H1 (cell line): ENCODE measurements at regions not wholly inside any gene's neighbourhood (a gene's known extent, or its start where the extent isn't known, plus 50 kb on each side); places are given as distances from the start of the nearest gene placed in this dataset.

ENCODE experiments used
- CTCF ChIA-PET: fragments of 300-600 bp; sonication (Branson Sonifier 250); formaldehyde crosslinking; loops from one replicate; lab custom pipeline; 2021; ENCODE audit not compliant: partially characterized antibody; lab: Charles Lee
- POLR2A ChIA-PET: fragments of 300-600 bp; sonication (Branson Sonifier 250); formaldehyde crosslinking; loops from one replicate; lab custom pipeline; 2021; ENCODE audit warnings: inconsistent platforms; ENCODE audit not compliant: partially characterized antibody; lab: Charles Lee
- DNase-seq, 2 experiments: peaks; one replicate each; pipeline versions ENCODE4 v3.0.0 to v3.0.0-alpha.2; 2010 to 2022; ENCODE audit warnings: low spot score in 2 of 2, low read depth in 1 of 2, mixed read lengths in 1 of 2
- FAIRE-seq: peaks from 2 replicates; lab custom pipeline; 2011; peaks lifted over from hg19 to GRCh38; lab: Jason Lieb, UNC
- H2AFZ ChIP-seq: 2 replicates; pipeline ENCODE4 v1.8.1; 2012; ENCODE audit warnings: low read length, inconsistent platforms
- H2AK5ac ChIP-seq: 2 replicates; pipeline ENCODE4 v1.6.1; 2013; ENCODE audit warnings: low read depth, low read length
- H2BK120ac ChIP-seq: replicated peaks from 2 replicates; pipeline ENCODE3; 2013; ENCODE audit warnings: low read depth, low read length, inconsistent platforms
- H2BK12ac ChIP-seq: 2 replicates; pipeline ENCODE4 v1.6.1; 2013; ENCODE audit warnings: low read depth, low read length
- H2BK15ac ChIP-seq: 2 replicates; pipeline ENCODE4 v1.6.1; 2013; ENCODE audit warnings: low read length
- H2BK20ac ChIP-seq: 2 replicates; pipeline ENCODE4 v1.6.1; 2013; ENCODE audit warnings: low read length
- H2BK5ac ChIP-seq: 2 replicates; pipeline ENCODE4 v1.6.1; 2013; ENCODE audit warnings: low read depth, low read length
- H3K14ac ChIP-seq: 2 replicates; pipeline ENCODE4 v1.6.1; 2013; ENCODE audit warnings: inconsistent platforms; ENCODE audit not compliant: insufficient read length
- H3K18ac ChIP-seq: 2 replicates; pipeline ENCODE4 v1.6.1; 2013; ENCODE audit warnings: low read length; ENCODE audit errors: extremely low read depth
- H3K23ac ChIP-seq: 2 replicates; pipeline ENCODE4 v1.6.1; 2013; ENCODE audit warnings: inconsistent platforms; ENCODE audit not compliant: insufficient read length
- H3K23me2 ChIP-seq: 2 replicates; pipeline ENCODE4 v1.6.1; 2013; ENCODE audit warnings: low read depth, low read length
- H3K27ac ChIP-seq: 2 replicates; pipeline ENCODE4 v1.6.1; 2011; ENCODE audit warnings: low read depth, low read length, inconsistent platforms
- H3K27me3 ChIP-seq, 4 experiments: replicated peaks in 1 of 4; 1 replicate in 1 of 4; 2 replicates in 3 of 4; pipeline versions ENCODE4 v1.6.1 to v1.8.1; 2011 to 2013; ENCODE audit warnings: low read length in 3 of 4, mild to moderate bottlenecking in 3 of 4, inconsistent platforms in 2 of 4, mixed read lengths in 2 of 4, moderate library complexity in 1 of 4; ENCODE audit not compliant: control insufficient read depth in 3 of 4, insufficient read depth in 3 of 4; ENCODE audit errors: extremely low read depth in 1 of 4
- H3K36me3 ChIP-seq, 4 experiments: 2 replicates each; pipeline versions ENCODE4 v1.6.1 to v1.8.1; 2011 to 2013; ENCODE audit warnings: mild to moderate bottlenecking in 4 of 4, low read length in 3 of 4, moderate library complexity in 2 of 4, control low read depth in 1 of 4, inconsistent platforms in 1 of 4; ENCODE audit not compliant: insufficient read depth in 4 of 4, control insufficient read depth in 2 of 4
- H3K4ac ChIP-seq: replicated peaks from 2 replicates; pipeline ENCODE3; 2013; ENCODE audit warnings: low read length, low read depth, mixed read lengths, inconsistent platforms; ENCODE audit not compliant: insufficient read length
- H3K4me1 ChIP-seq, 4 experiments: replicated peaks in 1 of 4; 1 replicate in 1 of 4; 2 replicates in 3 of 4; pipeline versions ENCODE4 v1.6.1 to v1.8.1; 2011 to 2013; ENCODE audit warnings: low read length in 3 of 4, inconsistent platforms in 2 of 4, mixed read lengths in 1 of 4; ENCODE audit not compliant: insufficient read depth in 4 of 4, control insufficient read depth in 3 of 4
- H3K4me2 ChIP-seq, 2 experiments: 2 replicates each; pipeline versions ENCODE4 v1.6.1 to v1.8.1; 2011 to 2013; ENCODE audit warnings: low read depth in 2 of 2, low read length in 2 of 2, control low read depth in 1 of 2, inconsistent platforms in 1 of 2, mild to moderate bottlenecking in 1 of 2; ENCODE audit not compliant: insufficient read depth in 1 of 2
- H3K4me3 ChIP-seq, 4 experiments: fragments of 200-600, 300-600 bp in 1 of 4; sonication (generic), shearing (Covaris generic), sonication (Bioruptor Twin) in 1 of 4; 2 replicates each; pipeline versions ENCODE4 v1.5.1 to v1.8.1; 2011 to 2016; ENCODE audit warnings: low read length in 4 of 4, low read depth in 3 of 4, control low read depth in 2 of 4, inconsistent platforms in 2 of 4, mild to moderate bottlenecking in 2 of 4, mixed read lengths in 1 of 4, moderate library complexity in 1 of 4; ENCODE audit not compliant: insufficient read depth in 2 of 4; ENCODE audit errors: extremely low read depth in 1 of 4
- H3K56ac ChIP-seq: replicated peaks from 2 replicates; pipeline ENCODE3; 2013; ENCODE audit warnings: low read depth, mild to moderate bottlenecking, mixed read lengths, low read length, inconsistent platforms; ENCODE audit not compliant: insufficient read length
- H3K79me1 ChIP-seq: 2 replicates; pipeline ENCODE4 v1.6.1; 2013; ENCODE audit warnings: low read depth, low read length, control low read depth
- H3K79me2 ChIP-seq, 2 experiments: 2 replicates each; pipeline versions ENCODE4 v1.6.1 to v1.8.1; 2012 to 2013; ENCODE audit warnings: low read length in 2 of 2, mild to moderate bottlenecking in 2 of 2, inconsistent platforms in 1 of 2; ENCODE audit not compliant: insufficient read depth in 2 of 2, control insufficient read depth in 1 of 2
- H3K9ac ChIP-seq, 4 experiments: replicated peaks in 1 of 4; 1 replicate in 1 of 4; 2 replicates in 3 of 4; pipeline versions ENCODE4 v1.6.1 to v1.8.1; 2011 to 2013; ENCODE audit warnings: low read depth in 3 of 4, low read length in 3 of 4, control low read depth in 2 of 4, mild to moderate bottlenecking in 2 of 4, moderate library complexity in 2 of 4, inconsistent platforms in 1 of 4; ENCODE audit errors: extremely low read depth in 1 of 4
- H3K9me3 ChIP-seq, 2 experiments: 2 replicates each; pipeline versions ENCODE4 v1.6.1 to v1.8.1; 2012 to 2013; ENCODE audit warnings: mild to moderate bottlenecking in 2 of 2, moderate library complexity in 2 of 2, control low read depth in 1 of 2, inconsistent platforms in 1 of 2, low read depth in 1 of 2, low read length in 1 of 2, mixed read lengths in 1 of 2; ENCODE audit not compliant: insufficient read depth in 2 of 2
- H4K20me1 ChIP-seq, 2 experiments: replicated peaks in 1 of 2; 2 replicates each; pipeline versions ENCODE3 to v1.8.1; 2011 to 2013; ENCODE audit warnings: inconsistent platforms in 2 of 2, low read length in 2 of 2, mild to moderate bottlenecking in 1 of 2; ENCODE audit not compliant: insufficient read depth in 2 of 2, control insufficient read depth in 1 of 2
- H4K5ac ChIP-seq: 2 replicates; pipeline ENCODE4 v1.6.1; 2013; ENCODE audit warnings: low read length, low read depth, mixed read lengths, inconsistent platforms; ENCODE audit not compliant: insufficient read length
- H4K8ac ChIP-seq: 2 replicates; pipeline ENCODE4 v1.8.0; 2013; ENCODE audit warnings: mild to moderate bottlenecking, moderate library complexity, low read length, inconsistent platforms; ENCODE audit not compliant: insufficient read depth; ENCODE audit errors: extremely low read depth
- H4K91ac ChIP-seq: replicated peaks from 2 replicates; pipeline ENCODE3; 2013; ENCODE audit warnings: low read length, mixed read lengths, inconsistent platforms; ENCODE audit not compliant: insufficient read length
- CHD1 ChIP-seq: IDR thresholded peaks from 2 replicates; pipeline ENCODE4 v1.6.1; 2012; ENCODE audit warnings: low read depth, low read length, improper control_type of control experiment
- ZNF274 ChIP-seq: IDR thresholded peaks from 2 replicates; pipeline ENCODE4 v1.7.0; 2012; ENCODE audit warnings: low read length, borderline replicate concordance; ENCODE audit errors: extremely low read depth
- WGBS, 2 experiments: shearing (Covaris generic) in 1 of 2; methylation state at CpG; one replicate each; pipeline versions ENCODE4 v1.1.6 to v1.1.7; 2013 to 2015; ENCODE audit warnings: low lambda C conversion rate in 2 of 2, mixed read lengths in 2 of 2, inconsistent platforms in 1 of 2, low coverage in 1 of 2, missing lambda C conversion rate in 1 of 2; ENCODE audit not compliant: insufficient replicate concordance in 2 of 2, insufficient coverage in 1 of 2, insufficient read length in 1 of 2; ENCODE audit errors: extremely low coverage in 1 of 2, missing lambda C conversion rate in 1 of 2; 5-methylcytosine and 5-hydroxymethylcytosine counted together

GRCh38 chr6:156634048-156634447, 143.1 kb upstream of the ARID1B start:
- no peak for FAIRE-seq
- ChIA-PET CTCF (interaction anchor here (1.5 kb wide), 1 partner anchor 14 kb away, joined by 3 read pairs; no protein-coding TSS in a partner anchor), POLR2A (no interaction called here)
- Histone ChIP-seq H3K23ac (no peak overlapping the region), H3K9me3 (no peaks in the 10 kb centered on the region), H2BK12ac (no peak overlapping the region), H2BK20ac (no peak overlapping the region), H3K9ac (no peak overlapping the region), H2BK120ac (no peak overlapping the region), H3K4me3 (no peak overlapping the region), H3K18ac (no peak overlapping the region), H2BK5ac (no peak overlapping the region), H3K23me2 (no peaks in the 10 kb centered on the region), H3K4ac (no peak overlapping the region), H3K79me1 (no peaks in the 10 kb centered on the region), H3K27ac (no peak overlapping the region), H3K4me2 (no peak overlapping the region), H3K4me1 (no peaks in the 10 kb centered on the region; a peak in 1 of 7 replicates), H4K20me1 (no peaks in the 10 kb centered on the region), H3K36me3 (no peaks in the 10 kb centered on the region), H2BK15ac (no peak overlapping the region), H3K56ac (no peak overlapping the region), H2AFZ (no peak overlapping the region), H3K27me3 (no peaks in the 10 kb centered on the region), H2AK5ac (no peak overlapping the region), H4K8ac (no peak overlapping the region; the same call in 1 of the 2 replicates), H4K91ac (no peak overlapping the region), H4K5ac (no peak overlapping the region), H3K14ac (no peak overlapping the region), H3K79me2 (no peaks in the 10 kb centered on the region)
- TF ChIP-seq CHD1 (no peak), ZNF274 (no peak)
- no peak for DNase-seq
- 91% methylated on average over 4 of the region's 4 CpGs; no CpG with 5 or more reads in 1 of the 2 experiments for WGBS, 2 experiments
